NCI-H128 (cell line): ENCODE measurements at regions not wholly inside any gene's neighbourhood (a gene's known extent, or its start where the extent isn't known, plus 50 kb on each side); places are given as distances from the start of the nearest gene placed in this dataset.
"Not testable (repeated sequence)": the region's sequence is repeated elsewhere in the genome, so short reads cannot be mapped to it uniquely, and the experiment has no call there.

Experiments
- DNase-seq: peaks from one replicate; lab custom pipeline; 2025; ENCODE audit not compliant: unreplicated experiment; lab: John Stamatoyannopoulos, UW

DNA sequence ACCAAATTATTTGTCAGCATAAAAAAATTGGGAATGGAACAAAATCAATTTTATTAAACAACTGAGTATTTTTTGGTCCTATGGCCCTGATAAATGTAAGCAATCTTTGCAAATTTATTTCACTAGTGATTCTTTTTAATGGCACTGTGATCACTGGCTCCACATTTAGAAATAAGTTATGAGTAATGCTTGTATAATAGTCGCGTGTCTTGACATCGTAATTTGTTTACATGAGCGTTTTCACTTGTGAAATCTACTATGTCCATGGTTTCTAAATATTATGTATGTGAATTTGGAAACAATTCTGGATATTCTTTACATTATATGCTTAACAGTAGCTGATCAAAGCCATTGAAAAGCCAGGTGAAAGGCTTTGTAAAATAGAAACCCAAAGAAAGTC is 817.5 kb downstream of the EFNA5 start:
- DNase-seq = no peak

DNA sequence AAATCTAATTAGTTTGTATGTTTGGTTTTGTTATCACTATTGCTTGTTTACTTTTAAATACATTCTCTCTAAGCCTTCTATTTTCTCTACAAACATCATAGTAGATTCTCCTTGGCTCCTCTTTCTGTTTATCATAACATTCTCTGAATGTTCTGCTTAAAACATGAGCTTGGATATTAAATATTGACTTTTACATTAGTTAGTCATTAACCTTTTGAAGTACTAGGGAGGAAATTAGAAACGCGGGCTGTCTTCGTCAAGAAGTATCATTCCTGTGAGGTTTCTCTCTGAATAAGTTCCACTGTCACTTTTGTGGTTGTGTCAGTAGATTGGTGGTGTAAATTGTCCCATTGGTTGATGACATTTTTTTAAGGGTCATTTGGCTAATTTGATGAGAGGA is 821.5 kb downstream of the EFNA5 start:
- DNase-seq = no peak

DNA sequence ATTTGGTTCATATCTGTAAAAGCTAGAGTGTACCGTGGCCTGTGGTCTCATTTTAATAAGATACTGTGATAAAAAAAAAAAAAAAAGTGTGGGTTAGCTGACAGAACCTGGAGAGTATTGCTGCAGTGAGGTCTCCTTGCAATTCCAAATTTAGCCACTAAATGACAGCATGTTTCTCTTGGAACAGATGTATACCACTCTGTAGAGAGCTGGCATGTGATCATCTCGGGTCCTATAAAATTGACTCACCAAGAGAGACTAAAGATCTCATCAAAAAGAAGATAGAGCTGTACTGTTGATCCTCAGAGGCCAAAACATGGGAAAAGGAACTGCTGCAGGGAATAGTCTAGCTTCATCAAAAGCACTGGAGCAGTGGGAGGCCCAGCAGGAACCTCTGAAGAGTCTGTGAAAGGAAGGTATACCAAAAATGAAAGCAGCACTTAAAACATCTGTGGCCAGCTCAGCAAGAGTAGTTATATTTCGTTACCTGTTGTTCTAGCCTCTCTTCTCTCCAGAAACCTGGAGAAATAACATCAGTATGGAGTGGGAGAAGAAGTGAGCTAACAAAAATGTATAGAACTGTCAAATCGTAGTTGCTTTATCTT is 826.8 kb downstream of the EFNA5 start:
- no peak for DNase-seq

DNA sequence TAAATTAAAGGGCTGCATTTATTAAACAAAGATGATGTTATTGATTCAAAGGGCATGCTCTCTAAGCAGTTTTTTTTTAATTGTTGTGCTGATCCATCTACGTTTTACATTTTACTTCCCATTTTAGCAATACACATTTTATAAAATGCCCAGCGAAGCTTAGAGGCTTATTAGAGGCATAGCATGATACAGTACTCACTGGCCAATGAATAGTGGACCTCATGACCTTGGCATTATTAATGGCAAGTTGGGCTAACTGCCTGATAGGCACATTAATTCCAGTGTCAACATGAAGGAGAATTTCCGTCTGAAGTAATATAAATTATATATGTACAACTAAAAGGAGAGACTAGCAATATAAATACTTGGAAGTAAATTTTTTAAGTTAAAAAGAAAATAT is 837.2 kb downstream of the EFNA5 start:
- DNase-seq = no peak

DNA sequence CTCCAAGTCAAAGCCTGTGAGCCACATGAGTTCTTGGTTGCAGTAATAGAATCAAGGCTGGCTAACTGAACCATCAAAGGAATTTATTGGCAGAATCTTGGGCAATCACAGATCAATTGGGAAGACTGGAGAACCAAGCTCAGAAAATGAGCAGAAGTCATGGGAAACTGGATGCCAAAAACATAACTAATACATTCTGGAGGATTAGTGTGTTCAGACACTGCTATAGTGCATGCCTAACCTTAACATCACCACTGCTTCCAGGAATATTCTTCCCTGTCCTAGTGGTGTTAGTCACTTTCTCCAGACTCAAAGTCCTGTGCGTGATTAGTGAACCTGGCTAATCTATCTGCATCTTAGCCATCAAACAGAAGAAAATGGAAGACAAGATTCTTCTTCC is 843.7 kb downstream of the EFNA5 start:
- no peak for DNase-seq

DNA sequence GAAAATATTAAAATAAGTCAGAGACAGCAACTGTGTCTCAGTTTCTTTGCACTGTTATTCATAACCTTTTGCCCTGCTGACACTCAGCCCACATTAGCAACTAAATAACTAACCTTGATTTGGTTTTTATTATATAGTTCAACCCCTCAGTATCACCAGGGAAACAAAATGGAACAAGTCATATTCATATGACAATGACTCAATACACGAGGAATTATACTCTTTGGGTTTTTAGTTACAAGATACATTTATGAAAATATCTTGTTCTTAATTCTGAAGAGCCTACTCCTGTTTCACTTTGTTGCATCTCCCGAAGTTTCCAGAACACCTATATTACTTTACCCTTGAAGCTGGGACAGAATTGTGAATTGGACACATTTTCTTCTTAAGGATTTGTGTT is 845.4 kb downstream of the EFNA5 start:
- DNase-seq = no peak

DNA sequence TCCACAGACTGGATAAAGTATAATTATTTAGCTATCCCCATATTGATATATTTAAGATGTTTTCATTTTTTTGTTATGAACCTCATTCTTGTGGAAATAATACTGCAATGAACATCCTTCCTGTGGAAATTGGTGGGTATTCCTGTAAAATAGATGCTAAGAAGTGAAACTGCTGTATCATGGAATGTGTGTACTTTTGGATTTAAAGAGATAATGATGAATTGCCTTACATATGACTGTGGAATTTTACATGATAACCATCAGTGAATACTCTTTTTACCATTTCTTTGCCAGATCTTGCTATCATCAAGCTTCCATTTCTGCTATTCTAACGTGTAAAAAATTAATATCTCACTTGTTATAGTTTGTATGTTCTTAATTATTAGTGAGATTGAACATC is 847.9 kb downstream of the EFNA5 start:
- DNase-seq = no peak

DNA sequence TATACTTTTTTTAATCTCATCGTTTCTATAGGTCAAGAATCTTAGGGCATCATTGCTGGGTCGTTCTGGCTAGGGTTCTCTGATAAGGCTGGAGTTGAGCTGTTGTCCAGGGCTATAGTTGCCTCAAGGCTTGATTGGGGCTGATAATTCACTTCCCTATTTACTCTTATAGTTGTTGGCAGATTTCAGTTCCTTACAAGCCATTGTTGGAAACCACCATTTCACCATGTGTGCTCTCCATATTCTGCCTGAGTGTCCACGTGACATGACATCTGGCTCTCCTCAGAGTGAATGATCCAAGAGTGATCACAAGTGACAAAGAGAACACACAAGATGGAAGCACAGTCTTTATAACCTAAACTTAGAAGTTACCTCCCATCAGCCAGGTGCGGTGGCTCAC is 852.2 kb downstream of the EFNA5 start:
- DNase-seq = no peak

DNA sequence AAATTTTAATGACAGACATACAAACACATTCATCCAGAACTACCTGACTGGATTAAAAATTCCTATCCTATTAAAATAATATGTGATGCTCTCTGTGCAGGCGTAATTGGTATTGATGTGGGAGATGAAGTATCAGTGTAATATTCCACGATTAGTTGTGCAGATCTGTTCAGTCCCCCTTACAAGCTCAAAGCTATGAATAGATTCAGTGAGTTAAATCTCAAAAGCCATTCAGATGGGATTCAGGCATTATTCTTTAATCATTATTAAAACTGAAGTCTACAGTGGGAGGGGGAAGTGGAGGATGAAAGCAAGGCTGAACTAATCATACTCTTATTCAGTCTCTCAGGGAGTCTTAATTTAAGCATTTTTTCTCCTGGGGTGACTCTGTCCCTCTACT is 855.8 kb downstream of the EFNA5 start:
- DNase-seq = no peak

DNA sequence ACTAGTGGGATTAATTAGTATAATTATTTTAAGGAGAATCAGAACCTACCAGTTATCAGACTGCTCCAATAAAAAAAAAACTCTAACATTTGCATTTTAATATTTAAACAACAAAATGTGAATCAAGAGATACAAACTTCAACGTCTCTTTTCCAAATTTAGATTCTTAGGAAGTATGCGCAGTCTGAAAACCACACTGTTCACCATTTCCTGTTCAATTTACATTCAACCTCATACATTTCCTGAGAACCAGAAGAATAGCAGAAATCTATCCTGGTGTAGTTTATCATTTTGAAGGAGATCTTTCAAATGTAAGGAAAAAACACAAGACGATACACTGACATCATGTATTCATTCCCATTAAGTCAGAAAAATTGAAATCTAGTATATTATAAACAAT is 869.2 kb downstream of the EFNA5 start:
- no peak for DNase-seq

DNA sequence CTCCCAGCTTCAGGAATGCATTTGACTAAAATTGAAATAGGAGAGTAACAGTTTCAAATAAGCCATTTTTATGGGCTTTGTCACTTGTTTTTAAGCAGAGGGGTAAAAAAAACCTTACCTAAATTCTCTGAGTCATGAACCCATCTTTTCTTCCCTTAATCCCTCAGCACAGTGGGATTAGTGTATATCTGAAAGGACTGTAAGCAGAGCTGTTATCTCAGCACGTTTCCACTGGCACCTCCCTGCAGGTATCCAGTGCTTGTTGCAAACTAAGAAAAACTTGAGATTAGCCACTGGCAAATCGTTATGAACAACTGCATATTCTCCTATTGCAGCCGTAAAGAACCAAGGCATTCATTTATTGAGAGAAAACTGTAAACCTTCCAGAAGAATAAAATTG is 872.7 kb downstream of the EFNA5 start:
- no peak for DNase-seq

DNA sequence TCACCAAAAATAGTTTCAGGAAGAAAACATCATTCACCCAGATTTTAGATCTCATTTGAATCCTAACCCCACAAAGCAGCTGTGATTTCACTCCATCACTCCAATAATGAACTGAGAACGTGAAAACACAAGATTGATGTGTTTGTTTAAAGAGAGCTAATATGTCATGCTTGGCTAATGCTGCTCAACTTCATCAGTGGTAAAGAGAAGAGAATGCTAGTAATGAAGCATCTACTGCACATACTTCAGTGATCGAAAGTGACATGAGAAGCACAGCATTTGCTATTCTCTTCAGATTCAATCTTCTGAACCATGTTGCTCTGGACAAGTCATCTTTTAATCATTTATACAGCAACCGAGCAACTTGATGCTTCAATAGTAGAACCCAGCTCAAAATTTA is 874.7 kb downstream of the EFNA5 start:
- no peak for DNase-seq

DNA sequence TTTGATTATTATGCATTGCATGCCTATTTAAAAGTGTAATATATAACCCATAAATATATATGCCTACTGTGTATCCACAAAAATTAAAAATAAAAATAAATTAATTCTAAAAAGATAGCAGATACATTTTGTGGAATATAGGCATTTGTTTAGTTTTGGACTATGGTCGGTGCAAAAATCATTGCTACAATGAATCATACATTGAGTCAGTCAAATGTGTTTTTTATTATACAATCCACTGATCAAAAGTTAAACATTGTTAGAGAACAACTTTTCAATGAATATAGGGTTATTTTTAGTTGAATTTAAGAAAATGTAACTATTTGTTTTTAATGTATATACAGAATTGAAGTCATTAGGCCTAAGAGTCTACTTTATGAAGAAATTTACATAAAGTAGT is 885.9 kb downstream of the EFNA5 start:
- no peak for DNase-seq

DNA sequence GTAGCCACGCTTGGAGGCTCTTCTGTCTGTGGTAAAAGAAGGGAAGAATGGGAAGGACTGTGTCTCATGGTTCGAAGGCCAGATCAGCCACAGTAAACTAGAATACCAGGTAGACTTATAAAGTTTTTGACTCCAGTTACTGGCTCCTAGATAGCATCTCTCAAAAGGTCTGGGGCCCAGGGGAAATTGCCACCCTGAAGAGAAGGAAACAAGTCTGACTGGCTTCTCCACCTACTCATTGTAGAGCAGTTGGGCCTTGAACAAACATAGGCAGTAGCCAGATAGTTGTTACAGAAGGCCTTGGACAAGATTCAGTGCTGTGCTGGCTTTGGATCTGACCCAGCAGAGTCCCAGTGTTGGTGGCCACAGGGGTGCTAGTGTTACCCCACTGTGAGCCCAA is 890.4 kb downstream of the EFNA5 start:
- DNase-seq = no peak

DNA sequence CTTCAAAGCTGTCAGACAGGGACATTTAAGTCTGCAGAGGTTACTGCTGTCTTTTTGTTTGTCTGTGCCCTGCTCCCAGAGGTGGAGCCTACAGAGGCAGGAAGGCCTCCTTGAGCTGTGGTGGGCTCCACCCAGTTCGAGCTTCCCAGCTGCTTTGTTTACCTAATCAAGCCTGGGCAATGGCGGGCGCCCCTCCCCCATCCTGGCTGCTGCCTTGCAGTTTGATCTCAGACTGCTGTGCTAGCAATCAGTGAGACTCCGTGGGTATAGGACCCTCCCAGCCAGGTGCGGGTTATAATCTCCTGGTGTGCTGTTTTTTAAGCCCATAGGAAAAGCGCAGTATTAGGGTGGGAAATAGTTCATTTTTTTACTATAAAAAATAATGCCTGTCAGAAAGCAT is 894.2 kb downstream of the EFNA5 start:
- not testable (repeated sequence) for DNase-seq

DNA sequence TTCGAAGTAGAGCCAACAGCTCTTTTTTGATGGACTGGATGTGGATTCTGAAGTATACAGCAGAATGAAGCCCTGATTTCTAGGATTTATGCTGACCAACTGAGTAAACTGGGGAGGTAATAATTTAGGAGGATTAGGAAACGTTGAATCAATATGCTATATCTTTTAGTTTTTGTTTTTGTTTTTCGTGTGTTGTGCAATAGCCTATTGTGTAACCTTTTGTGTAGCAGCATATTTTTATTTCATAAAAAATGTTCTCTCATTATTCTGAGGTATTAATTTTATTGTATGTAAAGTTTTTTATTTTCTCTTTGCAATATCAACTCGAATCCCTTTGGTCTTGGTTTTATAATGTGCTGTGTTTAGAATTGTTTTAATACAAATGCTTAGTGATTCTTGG is 902.3 kb downstream of the EFNA5 start:
- DNase-seq = no peak

DNA sequence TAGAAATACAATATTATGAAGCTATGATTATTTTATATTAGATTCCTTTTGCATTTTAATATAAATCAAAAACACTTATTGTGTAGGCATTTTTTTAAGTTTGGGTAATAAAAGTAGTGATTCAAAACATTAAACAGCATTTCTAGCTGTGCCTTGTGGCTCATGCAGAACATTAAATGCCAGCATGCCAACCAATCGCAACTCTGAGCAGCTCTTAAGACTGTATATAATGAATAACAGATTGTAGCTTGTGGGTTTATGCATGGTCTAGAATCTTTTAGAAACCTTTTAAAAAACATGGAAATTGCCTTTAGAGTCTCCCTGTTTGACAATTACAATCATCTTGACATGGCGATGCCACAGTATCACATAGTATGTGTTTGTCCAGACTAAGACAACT is 903.8 kb downstream of the EFNA5 start:
- no peak for DNase-seq

DNA sequence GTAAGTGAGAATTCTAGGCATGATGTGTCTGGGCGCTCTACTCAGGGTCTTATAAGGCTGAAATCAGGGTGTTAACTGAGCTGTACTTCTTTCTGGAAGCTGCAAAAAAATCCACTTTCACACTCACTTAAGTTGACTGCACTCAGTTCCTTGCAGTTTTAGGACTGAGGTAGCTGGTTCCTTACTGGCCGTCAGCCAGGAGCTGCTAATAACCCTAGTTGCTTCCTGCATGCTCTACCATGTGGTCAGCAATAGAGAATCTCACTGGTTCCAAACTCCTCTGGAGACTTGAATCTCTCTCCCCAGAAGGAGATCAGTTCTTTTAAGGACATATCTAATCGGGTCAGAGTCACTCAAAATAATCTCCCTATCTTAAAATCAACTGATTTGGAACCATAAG is 911.2 kb downstream of the EFNA5 start:
- no peak for DNase-seq

DNA sequence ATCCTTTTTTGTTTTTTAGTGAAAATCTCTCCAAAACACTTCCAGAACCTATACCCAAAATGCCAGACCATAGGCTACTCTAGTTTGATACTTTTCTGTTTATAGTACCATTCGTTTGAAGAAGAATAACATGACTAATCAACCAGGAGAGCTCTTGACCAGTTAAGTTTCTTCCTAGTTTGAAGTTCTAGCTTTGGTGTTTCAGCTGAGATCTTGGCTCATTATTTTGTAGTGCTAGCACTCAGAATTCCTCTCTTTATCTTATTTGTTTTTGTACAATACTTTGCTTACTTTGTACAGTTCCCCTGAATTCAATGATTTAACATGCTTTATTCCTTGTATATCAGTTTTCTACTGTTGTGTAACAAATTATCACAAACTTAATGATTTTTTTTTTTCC is 911.6 kb downstream of the EFNA5 start:
- no peak for DNase-seq

DNA sequence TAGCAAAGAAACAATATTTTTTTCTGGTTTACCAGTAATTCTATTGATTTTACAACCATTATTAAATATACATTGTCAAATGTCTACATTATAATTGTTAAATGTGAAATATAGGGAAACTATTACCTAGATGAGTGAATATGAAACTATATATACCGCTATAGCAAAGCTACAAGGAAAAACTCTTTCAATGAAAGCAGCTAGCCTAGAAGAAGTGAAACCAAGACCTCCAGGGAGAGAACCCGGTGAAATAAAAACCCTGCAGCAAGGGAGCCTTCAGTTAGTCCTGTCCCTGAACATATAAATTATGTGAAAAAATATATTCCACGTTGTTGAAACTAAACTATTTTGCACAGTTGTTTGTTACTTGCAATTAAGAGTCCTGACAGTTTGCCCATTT is 913.1 kb downstream of the EFNA5 start:
- DNase-seq = no peak

DNA sequence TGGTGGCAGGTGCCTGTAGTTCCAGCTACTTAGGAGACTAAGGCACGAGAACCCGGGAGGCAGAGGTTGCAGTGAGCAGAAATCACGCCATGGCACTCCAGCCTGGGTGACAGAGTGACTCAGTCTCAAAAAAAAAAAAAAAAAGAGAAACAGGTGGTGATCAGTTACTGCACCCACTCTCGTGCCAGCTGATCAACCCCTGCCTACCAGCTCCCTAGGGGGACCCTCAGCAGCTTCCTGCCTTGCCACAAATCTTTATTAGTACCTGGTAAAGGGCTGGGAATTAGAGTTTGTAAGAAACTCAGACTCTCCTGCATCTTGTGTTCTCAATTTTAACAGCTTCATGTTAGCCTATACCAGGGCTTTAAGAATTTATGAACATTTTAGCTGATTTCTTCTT is 914.9 kb downstream of the EFNA5 start:
- no peak for DNase-seq

DNA sequence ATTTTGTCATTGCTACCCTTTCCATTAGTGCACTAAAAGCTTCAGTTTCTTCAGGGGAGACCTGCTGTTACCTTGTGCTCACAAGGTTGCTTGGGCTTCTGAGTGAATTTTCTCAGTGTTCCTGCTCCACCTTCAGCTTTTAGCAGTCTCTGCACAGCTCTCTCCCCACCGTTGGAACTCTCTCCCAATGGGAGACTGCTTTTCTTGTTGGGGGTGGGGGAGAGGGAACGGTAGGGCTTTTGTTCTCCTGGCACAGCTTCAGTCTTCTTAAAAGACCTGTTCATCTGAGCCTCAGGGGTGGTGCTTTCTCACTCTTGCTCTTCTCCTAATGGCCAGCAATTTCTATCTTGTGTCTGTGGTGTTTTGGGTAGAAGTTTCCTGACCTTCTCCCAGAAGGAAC is 915.7 kb downstream of the EFNA5 start:
- DNase-seq = no peak

DNA sequence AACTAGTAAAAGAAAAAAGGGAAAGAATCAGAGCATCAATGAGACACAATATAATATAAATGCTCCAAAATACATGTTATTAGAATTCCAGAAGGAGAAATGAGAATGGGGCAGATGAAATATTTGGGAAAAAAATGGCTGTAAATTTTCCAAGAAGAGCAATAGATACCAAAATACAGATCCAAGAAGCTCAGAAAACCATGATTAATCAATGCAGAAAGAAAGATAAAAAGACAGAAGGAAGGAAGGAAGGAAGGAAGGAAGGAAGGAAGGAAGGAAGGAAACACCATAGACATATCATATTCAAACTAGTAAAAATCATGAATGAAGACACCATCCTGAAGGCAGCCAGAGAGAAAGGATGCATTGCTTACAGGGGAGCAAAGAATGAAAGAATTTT is 920.9 kb downstream of the EFNA5 start:
- DNase-seq = no peak

DNA sequence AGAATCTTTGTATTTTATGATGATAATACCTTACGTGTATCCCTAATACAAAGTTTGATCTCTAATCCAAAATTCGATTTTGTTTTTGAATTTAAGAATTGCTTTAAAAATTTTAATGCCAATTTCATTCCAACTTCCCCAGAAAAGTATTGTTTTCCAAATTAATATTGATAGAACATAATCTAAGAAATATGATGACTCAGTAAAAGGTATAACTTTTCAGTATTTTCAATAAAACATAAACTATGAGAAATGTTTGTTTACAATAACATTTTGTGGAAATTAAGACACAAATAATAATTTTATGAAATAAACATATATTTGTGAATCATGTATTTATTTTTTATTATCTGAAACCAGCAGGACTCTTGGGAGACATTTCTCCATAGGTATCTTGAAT is 931.6 kb downstream of the EFNA5 start:
- DNase-seq = no peak
